ENCODE measurements at regions not wholly inside any gene's neighbourhood (a gene's known extent, or its start where the extent isn't known, plus 50 kb on each side); places are given as distances from the start of the nearest gene placed in this dataset.
"Not testable (repeated sequence)": the region's sequence is repeated elsewhere in the genome, so short reads cannot be mapped to it uniquely, and the experiment has no call there.

- DNase-seq: not testable (repeated sequence)
Observed at GRCh38 chr12:14032191-14032590, 50.8 kb upstream of the GRIN2B start.

- no peak for DNase-seq
Observed at GRCh38 chr12:14043776-14044175, 62.4 kb upstream of the GRIN2B start.

GRCh38 chr12:14048941-14049545 is 67.6 kb upstream of the GRIN2B start:
- peak; percentile 16 for DNase-seq

GRCh38 chr12:14057895-14058294 is 76.5 kb upstream of the GRIN2B start:
- no peak for DNase-seq

- DNase-seq: no peak
Observed at GRCh38 chr12:14058717-14059116, 77.3 kb upstream of the GRIN2B start.

GRCh38 chr12:14059548-14059947 is 78.1 kb upstream of the GRIN2B start:
- DNase-seq: no peak

GRCh38 chr12:14065616-14066015 is 84.2 kb upstream of the GRIN2B start:
- DNase-seq: no peak

GRCh38 chr12:14066021-14066420 is 84.6 kb upstream of the GRIN2B start:
- no peak for DNase-seq

- no peak for DNase-seq
Observed at GRCh38 chr12:14068961-14069360, 87.6 kb upstream of the GRIN2B start.

- no peak for DNase-seq
Observed at GRCh38 chr12:14071833-14072232, 90.4 kb upstream of the GRIN2B start.

- DNase-seq: no peak
Observed at GRCh38 chr12:14072987-14073386, 91.6 kb upstream of the GRIN2B start.

- no peak for DNase-seq
Observed at GRCh38 chr12:14075797-14076393, 94.5 kb upstream of the GRIN2B start.

- no peak for DNase-seq
Observed at GRCh38 chr12:14076538-14076937, 95.1 kb upstream of the GRIN2B start.

GRCh38 chr12:14086838-14087237 is 105.4 kb upstream of the GRIN2B start:
- DNase-seq: no peak

GRCh38 chr12:14099994-14100393 is 118.6 kb upstream of the GRIN2B start:
- DNase-seq: no peak

- DNase-seq: not testable (repeated sequence)
Observed at GRCh38 chr12:14101556-14101955, 120.2 kb upstream of the GRIN2B start.

GRCh38 chr12:14111230-14111865 is 129.9 kb upstream of the GRIN2B start:
- DNase-seq: no peak

- no peak for DNase-seq
Observed at GRCh38 chr12:14113031-14113430, 131.6 kb upstream of the GRIN2B start.

GRCh38 chr12:14126692-14127091 is 145.3 kb upstream of the GRIN2B start:
- DNase-seq: no peak

GRCh38 chr12:14129611-14130195 is 148.3 kb upstream of the GRIN2B start:
- no peak for DNase-seq

GRCh38 chr12:14135996-14136395 is 154.6 kb upstream of the GRIN2B start:
- DNase-seq: no peak

- DNase-seq: no peak
Observed at GRCh38 chr12:14138495-14138894, 157.1 kb upstream of the GRIN2B start.

GRCh38 chr12:14148489-14149270 is 167.3 kb upstream of the GRIN2B start:
- DNase-seq: no peak

Measured in NCI-H345 (cell line).